ENCODE measurements at regions not wholly inside any gene's neighbourhood (a gene's known extent, or its start where the extent isn't known, plus 50 kb on each side); places are given as distances from the start of the nearest gene placed in this dataset.

- Histone ChIP-seq H3K27me3 (ENCODE audit: control insufficient read depth, insufficient read depth, low read length) (peaks cover 6% of the 10 kb centered on the region), H3K36me3 (ENCODE audit: control insufficient read depth, insufficient read depth, low read length) (no peaks in the 10 kb centered on the region), H3K9me3 (ENCODE audit: control insufficient read depth, low read depth, low read length) (no peaks in the 10 kb centered on the region), H3K4me1 (ENCODE audit: control insufficient read depth, insufficient read depth, low read length) (no peaks in the 10 kb centered on the region), H3K4me3 (ENCODE audit: low read length) (no peak overlapping the region), H3K27ac (ENCODE audit: low read length) (no peak overlapping the region)
- DNase-seq, result peak; percentile 45 to 69
- WGBS (ENCODE audit: insufficient coverage, low lambda C conversion rate), result no CpG with 5 or more reads among the region's 3 CpGs
Observed at GRCh38 chr4:169815606-169816005, 57.9 kb upstream of the HPF1 start.

- whole genome bisulfite sequencing (ENCODE audit: insufficient coverage, low lambda C conversion rate), result 60% methylated on average over 1 of the region's 2 CpGs
- Histone ChIP-seq H3K9me3 (ENCODE audit: control insufficient read depth, low read depth, low read length) (no peaks in the 10 kb centered on the region), H3K4me1 (ENCODE audit: control insufficient read depth, insufficient read depth, low read length) (no peaks in the 10 kb centered on the region), H3K4me3 (ENCODE audit: low read length) (no peak overlapping the region), H3K27ac (ENCODE audit: low read length) (no peak overlapping the region), H3K36me3 (ENCODE audit: control insufficient read depth, insufficient read depth, low read length) (no peaks in the 10 kb centered on the region), H3K27me3 (ENCODE audit: control insufficient read depth, insufficient read depth, low read length) (no peaks in the 10 kb centered on the region)
- no peak for DNase-seq
Observed at GRCh38 chr4:169811476-169811875, 53.7 kb upstream of the HPF1 start.

- Histone ChIP-seq H3K4me1 (ENCODE audit: control insufficient read depth, insufficient read depth, low read length) (no peaks in the 10 kb centered on the region), H3K36me3 (ENCODE audit: control insufficient read depth, insufficient read depth, low read length) (no peaks in the 10 kb centered on the region), H3K27me3 (ENCODE audit: control insufficient read depth, insufficient read depth, low read length) (no peaks in the 10 kb centered on the region), H3K4me3 (ENCODE audit: low read length) (no peak overlapping the region), H3K9me3 (ENCODE audit: control insufficient read depth, low read depth, low read length) (no peaks in the 10 kb centered on the region), H3K27ac (ENCODE audit: low read length) (no peak overlapping the region)
- DNase-seq, result peak; percentile 34 to 48
- 80% methylated on average over 1 of the region's 6 CpGs for WGBS (ENCODE audit: insufficient coverage, low lambda C conversion rate)
Observed at GRCh38 chr4:169810325-169811323, 52.9 kb upstream of the HPF1 start.

GRCh38 chr4:169807934-169808509 is 50.3 kb upstream of the HPF1 start:
- no peak for DNase-seq
- H3K27ac ChIP-seq (ENCODE audit: low read length), result no peak overlapping the region
- no peaks in the 10 kb centered on the region for H3K27me3 ChIP-seq (ENCODE audit: control insufficient read depth, insufficient read depth, low read length)
- peaks cover 7% of the 10 kb centered on the region for H3K4me1 ChIP-seq (ENCODE audit: control insufficient read depth, insufficient read depth, low read length)
- no peak overlapping the region for H3K4me3 ChIP-seq (ENCODE audit: low read length)
- no peaks in the 10 kb centered on the region for H3K9me3 ChIP-seq (ENCODE audit: control insufficient read depth, low read depth, low read length)
- no peaks in the 10 kb centered on the region for H3K36me3 ChIP-seq (ENCODE audit: control insufficient read depth, insufficient read depth, low read length)
- WGBS (ENCODE audit: insufficient coverage, low lambda C conversion rate), result 42% methylated on average over 2 of the region's 5 CpGs

Measured in large intestine (tissue), 3 donors.